ENCODE measurements at regions not wholly inside any gene's neighbourhood (a gene's known extent, or its start where the extent isn't known, plus 50 kb on each side); places are given as distances from the start of the nearest gene placed in this dataset.
A peak's percentile ranks its signal among the peaks of the same experiment; 100 is the strongest.

- H3K9me3 ChIP-seq (replicated peaks; ENCODE audit: insufficient read depth, low read length), result no peaks in the 10 kb centered on the region
- no peaks in the 10 kb centered on the region for H3K79me2 ChIP-seq (ENCODE audit: low read length)
- TF ChIP-seq CTCF (IDR thresholded peaks at IDR 0.05; ENCODE audit: low read length) (no peak), EZH2phosphoT487 (IDR thresholded peaks at IDR 0.05; ENCODE audit: low read length) (no peak), EZH2 (optimal IDR thresholded peaks at IDR 0.05; ENCODE audit: low read depth, low read length) (no peak)
- no peaks in the 10 kb centered on the region for H3K27me3 ChIP-seq (replicated peaks; ENCODE audit: insufficient read depth, low read length)
- no peak overlapping the region for H3K27ac ChIP-seq (ENCODE audit: low read length)
- H4K20me1 ChIP-seq (ENCODE audit: insufficient read depth, low read length), result no peaks in the 10 kb centered on the region
- no peaks in the 10 kb centered on the region for H3K9me2 ChIP-seq (replicated peaks; ENCODE audit: insufficient read depth, low read length)
- no peaks in the 10 kb centered on the region for H3F3A ChIP-seq (ENCODE audit: insufficient read depth, low read length)
- H3K4me2 ChIP-seq (ENCODE audit: low read depth, low read length), result no peak overlapping the region
- H3K4me3 ChIP-seq (ENCODE audit: low read length), result no peak overlapping the region
- no peak overlapping the region for H3K9ac ChIP-seq (ENCODE audit: low read length)
- no peaks in the 10 kb centered on the region for H3K36me3 ChIP-seq (replicated peaks; ENCODE audit: insufficient read depth, low read length)
- DNase-seq, result no peak
- no peaks in the 10 kb centered on the region for H3K4me1 ChIP-seq (ENCODE audit: low read length)
- H2AFZ ChIP-seq (ENCODE audit: low read length), result no peak overlapping the region
Observed at GRCh38 chr5:84480873-84481637, 96.4 kb upstream of the EDIL3 start.

GRCh38 chr5:84478603-84479002 lies 93.9 kb upstream of the EDIL3 start:
- no peaks in the 10 kb centered on the region for H3K9me3 ChIP-seq (replicated peaks; ENCODE audit: insufficient read depth, low read length)
- H3K9me2 ChIP-seq (replicated peaks; ENCODE audit: insufficient read depth, low read length), result no peaks in the 10 kb centered on the region
- no peak overlapping the region for H2AFZ ChIP-seq (ENCODE audit: low read length)
- H4K20me1 ChIP-seq (ENCODE audit: insufficient read depth, low read length), result no peaks in the 10 kb centered on the region
- H3K4me2 ChIP-seq (ENCODE audit: low read depth, low read length), result no peak overlapping the region
- no peaks in the 10 kb centered on the region for H3K4me1 ChIP-seq (ENCODE audit: low read length)
- no peaks in the 10 kb centered on the region for H3K27me3 ChIP-seq (replicated peaks; ENCODE audit: insufficient read depth, low read length)
- H3K27ac ChIP-seq (ENCODE audit: low read length), result no peak overlapping the region
- H3K4me3 ChIP-seq (ENCODE audit: low read length), result no peak overlapping the region
- DNase-seq, result no peak
- no peaks in the 10 kb centered on the region for H3F3A ChIP-seq (ENCODE audit: insufficient read depth, low read length)
- TF ChIP-seq CTCF (IDR thresholded peaks at IDR 0.05; ENCODE audit: low read length) (no peak), EZH2phosphoT487 (IDR thresholded peaks at IDR 0.05; ENCODE audit: low read length) (no peak), EZH2 (optimal IDR thresholded peaks at IDR 0.05; ENCODE audit: low read depth, low read length) (no peak)
- no peaks in the 10 kb centered on the region for H3K36me3 ChIP-seq (replicated peaks; ENCODE audit: insufficient read depth, low read length)
- H3K79me2 ChIP-seq (ENCODE audit: low read length), result no peaks in the 10 kb centered on the region
- H3K9ac ChIP-seq (ENCODE audit: low read length), result no peak overlapping the region

- no peaks in the 10 kb centered on the region for H3K9me3 ChIP-seq (replicated peaks; ENCODE audit: insufficient read depth, low read length)
- H3K4me2 ChIP-seq (ENCODE audit: low read depth, low read length), result no peak overlapping the region; the same call in 1 of the 2 replicates
- H3K27me3 ChIP-seq (replicated peaks; ENCODE audit: insufficient read depth, low read length), result no peaks in the 10 kb centered on the region
- no peak overlapping the region for H3K9ac ChIP-seq (ENCODE audit: low read length)
- no peaks in the 10 kb centered on the region for H3F3A ChIP-seq (ENCODE audit: insufficient read depth, low read length)
- no peaks in the 10 kb centered on the region for H3K9me2 ChIP-seq (replicated peaks; ENCODE audit: insufficient read depth, low read length)
- no peak overlapping the region for H3K27ac ChIP-seq (ENCODE audit: low read length)
- TF ChIP-seq CTCF (IDR thresholded peaks at IDR 0.05; ENCODE audit: low read length) (no peak), EZH2 (optimal IDR thresholded peaks at IDR 0.05; ENCODE audit: low read depth, low read length) (no peak), EZH2phosphoT487 (IDR thresholded peaks at IDR 0.05; ENCODE audit: low read length) (no peak)
- no peaks in the 10 kb centered on the region for H3K36me3 ChIP-seq (replicated peaks; ENCODE audit: insufficient read depth, low read length)
- no peaks in the 10 kb centered on the region for H3K4me1 ChIP-seq (ENCODE audit: low read length)
- H3K4me3 ChIP-seq (ENCODE audit: low read length), result no peak overlapping the region
- no peak overlapping the region for H2AFZ ChIP-seq (ENCODE audit: low read length)
- H3K79me2 ChIP-seq (ENCODE audit: low read length), result no peaks in the 10 kb centered on the region
- peak; percentile 73 for DNase-seq
- no peaks in the 10 kb centered on the region for H4K20me1 ChIP-seq (ENCODE audit: insufficient read depth, low read length)
Observed at GRCh38 chr5:84477485-84477884, 92.8 kb upstream of the EDIL3 start.
